ENCODE measurements at regions not wholly inside any gene's neighbourhood (a gene's known extent, or its start where the extent isn't known, plus 50 kb on each side); places are given as distances from the start of the nearest gene placed in this dataset.
"Not testable (repeated sequence)": the region's sequence is repeated elsewhere in the genome, so short reads cannot be mapped to it uniquely, and the experiment has no call there.

- DNase-seq (ENCODE audit: low read depth in 2 of 2), result no peak
These were observed 524.1 kb downstream of the TMEM38B start for GRCh38 chr9:106218427-106218826.

- DNase-seq (ENCODE audit: low read depth in 2 of 2), result no peak
These were observed 524.5 kb downstream of the TMEM38B start for GRCh38 chr9:106218854-106219253.

GRCh38 chr9:106220415-106220814 lies 526.1 kb downstream of the TMEM38B start:
- no peak for DNase-seq (ENCODE audit: low read depth in 2 of 2)

GRCh38 chr9:106228861-106229260 lies 534.5 kb downstream of the TMEM38B start:
- no peak for DNase-seq (ENCODE audit: low read depth in 2 of 2)

GRCh38 chr9:106233116-106233515 lies 538.8 kb downstream of the TMEM38B start:
- no peak for DNase-seq (ENCODE audit: low read depth in 2 of 2)

- not testable (repeated sequence) for DNase-seq (ENCODE audit: low read depth in 2 of 2)
These were observed 566.6 kb downstream of the TMEM38B start for GRCh38 chr9:106260908-106261307.

GRCh38 chr9:106277966-106278365 lies 583.6 kb downstream of the TMEM38B start:
- DNase-seq (ENCODE audit: low read depth in 2 of 2), result no peak

- no peak for DNase-seq (ENCODE audit: low read depth in 2 of 2)
These were observed 579.2 kb upstream of the ZNF462 start for GRCh38 chr9:106283769-106284168.

GRCh38 chr9:106284296-106284695 lies 578.7 kb upstream of the ZNF462 start:
- DNase-seq (ENCODE audit: low read depth in 2 of 2), result no peak

GRCh38 chr9:106286249-106286648 lies 576.7 kb upstream of the ZNF462 start:
- no peak for DNase-seq (ENCODE audit: low read depth in 2 of 2)

GRCh38 chr9:106287091-106287631 lies 575.8 kb upstream of the ZNF462 start:
- no peak for DNase-seq (ENCODE audit: low read depth in 2 of 2)

- DNase-seq (ENCODE audit: low read depth in 2 of 2), result no peak
These were observed 575.2 kb upstream of the ZNF462 start for GRCh38 chr9:106287731-106288130.

GRCh38 chr9:106288689-106289088 lies 574.3 kb upstream of the ZNF462 start:
- no peak for DNase-seq (ENCODE audit: low read depth in 2 of 2)

- DNase-seq (ENCODE audit: low read depth in 2 of 2), result no peak
These were observed 571.2 kb upstream of the ZNF462 start for GRCh38 chr9:106291786-106292185.

GRCh38 chr9:106296426-106296825 lies 566.5 kb upstream of the ZNF462 start:
- no peak for DNase-seq (ENCODE audit: low read depth in 2 of 2)

GRCh38 chr9:106298997-106299396 lies 564.0 kb upstream of the ZNF462 start:
- DNase-seq (ENCODE audit: low read depth in 2 of 2), result no peak

- no peak for DNase-seq (ENCODE audit: low read depth in 2 of 2)
These were observed 558.5 kb upstream of the ZNF462 start for GRCh38 chr9:106304401-106304920.

- DNase-seq (ENCODE audit: low read depth in 2 of 2), result no peak
These were observed 557.4 kb upstream of the ZNF462 start for GRCh38 chr9:106305428-106306133.

- DNase-seq (ENCODE audit: low read depth in 2 of 2), result no peak
These were observed 555.3 kb upstream of the ZNF462 start for GRCh38 chr9:106307670-106308069.

- no peak for DNase-seq (ENCODE audit: low read depth in 2 of 2)
These were observed 553.0 kb upstream of the ZNF462 start for GRCh38 chr9:106309925-106310324.

- no peak for DNase-seq (ENCODE audit: low read depth in 2 of 2)
These were observed 552.2 kb upstream of the ZNF462 start for GRCh38 chr9:106310782-106311181.

GRCh38 chr9:106312906-106313305 lies 550.1 kb upstream of the ZNF462 start:
- no peak for DNase-seq (ENCODE audit: low read depth in 2 of 2)

GRCh38 chr9:106314476-106314875 lies 548.5 kb upstream of the ZNF462 start:
- DNase-seq (ENCODE audit: low read depth in 2 of 2), result no peak

All from lung microvascular endothelial cell (primary cell).